Activated CD4-positive, alpha-beta T cell treated with anti-CD3 and anti-CD28 coated beads, Interleukin-2, Interleukin-6, amounts not matched to agents 100 ng/mL and 50 ng/mL, durations not matched to agents 16 hours and 8 hours (primary cell): ENCODE measurements at regions not wholly inside any gene's neighbourhood (a gene's known extent, or its start where the extent isn't known, plus 50 kb on each side); places are given as distances from the start of the nearest gene placed in this dataset.
"Not testable (repeated sequence)": the region's sequence is repeated elsewhere in the genome, so short reads cannot be mapped to it uniquely, and the experiment has no call there.

Experiments
- DNase-seq: peaks from one replicate; pipeline ENCODE4 v3.0.0-alpha.2; 2020

DNA sequence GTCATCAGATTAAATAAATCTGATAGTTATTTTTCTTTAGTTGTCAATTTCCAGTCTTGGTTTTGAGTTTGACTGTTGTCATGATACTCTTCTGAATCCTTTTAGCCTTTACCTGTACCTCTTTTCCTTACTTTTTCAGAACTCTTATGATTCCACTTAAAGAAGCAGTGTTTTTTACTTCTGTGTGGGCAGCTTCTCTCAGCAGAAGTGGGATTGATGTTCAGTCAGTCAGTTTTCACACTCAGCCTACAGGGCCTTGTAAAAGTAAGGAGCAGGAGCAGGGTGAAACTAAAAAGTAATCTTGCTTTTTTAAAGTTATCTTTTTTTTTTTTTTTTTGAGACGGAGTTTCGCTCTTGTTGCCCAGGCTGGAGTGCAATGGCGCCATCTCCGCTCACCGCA lies 75.1 kb downstream of the HAUS1 start:
- no peak for DNase-seq

DNA sequence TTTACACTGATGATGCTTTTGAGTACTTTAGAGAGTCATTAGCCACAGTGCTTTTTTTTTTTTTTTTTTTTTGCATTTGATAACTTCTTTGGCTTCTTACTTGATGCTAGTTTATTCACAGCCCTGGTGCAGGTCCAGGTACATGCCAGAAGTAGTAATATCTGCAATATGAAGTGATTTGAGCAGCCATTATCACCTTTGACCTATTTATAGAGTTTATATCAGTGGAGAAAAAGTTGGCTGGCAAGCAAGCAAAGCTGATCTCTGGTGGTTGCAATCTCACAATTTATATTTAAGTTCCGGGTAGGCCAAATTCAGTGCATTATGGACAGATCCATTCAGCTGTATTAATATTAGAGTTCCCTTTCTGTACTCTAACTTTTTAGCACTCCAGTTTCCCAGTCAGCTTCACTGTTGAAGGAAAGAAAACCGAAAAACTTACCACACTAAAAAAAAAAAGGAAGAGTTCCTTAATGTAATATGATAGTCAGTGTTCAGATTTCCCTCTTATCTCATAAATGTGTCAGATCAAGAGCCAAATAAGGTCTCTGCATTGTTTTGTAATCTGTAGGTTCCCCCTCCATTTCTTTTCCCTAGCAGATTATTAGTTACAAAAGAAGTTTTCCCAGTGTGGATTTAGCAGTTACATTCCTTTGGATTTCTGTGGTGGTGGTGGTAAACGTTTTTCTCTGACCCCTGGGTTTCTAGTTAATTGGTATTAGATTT lies 78.6 kb downstream of the HAUS1 start:
- no peak for DNase-seq

DNA sequence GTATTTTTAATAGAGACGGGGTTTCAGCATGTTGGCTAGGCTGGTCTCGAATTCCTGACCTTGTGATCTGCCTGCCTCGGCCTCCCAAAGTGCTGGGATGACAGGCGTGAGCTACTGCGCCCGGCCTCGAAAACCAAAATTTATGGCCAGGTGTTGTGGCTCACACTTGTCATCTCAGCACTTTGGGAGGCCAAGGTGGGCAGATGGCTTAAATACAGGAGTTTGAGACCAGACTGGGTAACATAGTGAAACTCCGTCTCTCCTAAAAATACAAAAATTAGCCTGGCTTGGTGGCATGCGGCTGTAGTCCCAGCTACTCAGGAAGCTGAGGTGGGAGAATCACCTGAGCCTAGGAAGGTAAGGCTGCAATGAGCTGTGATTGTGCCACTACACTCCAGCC lies 80.1 kb downstream of the HAUS1 start:
- not testable (repeated sequence) for DNase-seq

DNA sequence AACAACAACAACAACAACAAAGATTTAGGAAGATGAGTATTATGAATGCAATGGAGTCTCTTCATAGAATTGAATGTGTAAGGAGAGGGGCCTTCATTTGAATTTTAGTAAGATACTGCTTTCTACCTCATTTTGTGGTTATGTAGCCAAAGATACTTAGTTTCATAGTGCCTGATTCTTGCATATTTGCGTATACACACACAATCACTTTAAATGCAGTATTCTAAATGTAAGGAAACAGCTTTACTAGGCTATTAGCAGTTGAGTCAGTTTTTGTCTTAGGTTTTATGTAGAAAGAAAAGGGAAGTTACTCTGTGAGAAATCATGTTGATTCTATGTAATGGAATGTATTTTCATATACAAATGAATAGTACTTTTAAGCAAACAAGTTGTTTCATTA lies 80.5 kb downstream of the HAUS1 start:
- DNase-seq, result no peak

DNA sequence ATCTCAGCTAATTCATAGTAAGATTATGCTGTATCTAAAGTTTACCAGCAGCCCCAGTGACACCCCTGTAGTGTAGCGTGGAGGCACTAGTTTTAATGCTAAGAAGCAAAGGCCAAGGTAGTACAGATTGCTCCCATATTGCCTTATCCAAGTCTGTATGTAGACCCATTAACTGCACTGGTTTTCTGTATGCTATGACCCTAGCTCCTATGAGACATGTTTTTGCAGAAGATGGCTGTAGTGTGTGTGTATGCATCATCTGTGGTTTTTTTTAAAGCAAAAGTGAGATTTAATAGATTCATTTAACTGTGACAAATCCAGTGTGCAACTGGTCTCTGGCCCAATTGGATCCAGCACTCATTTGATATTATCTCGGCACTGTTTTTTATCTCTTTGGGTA lies 86.5 kb downstream of the HAUS1 start:
- no peak for DNase-seq

DNA sequence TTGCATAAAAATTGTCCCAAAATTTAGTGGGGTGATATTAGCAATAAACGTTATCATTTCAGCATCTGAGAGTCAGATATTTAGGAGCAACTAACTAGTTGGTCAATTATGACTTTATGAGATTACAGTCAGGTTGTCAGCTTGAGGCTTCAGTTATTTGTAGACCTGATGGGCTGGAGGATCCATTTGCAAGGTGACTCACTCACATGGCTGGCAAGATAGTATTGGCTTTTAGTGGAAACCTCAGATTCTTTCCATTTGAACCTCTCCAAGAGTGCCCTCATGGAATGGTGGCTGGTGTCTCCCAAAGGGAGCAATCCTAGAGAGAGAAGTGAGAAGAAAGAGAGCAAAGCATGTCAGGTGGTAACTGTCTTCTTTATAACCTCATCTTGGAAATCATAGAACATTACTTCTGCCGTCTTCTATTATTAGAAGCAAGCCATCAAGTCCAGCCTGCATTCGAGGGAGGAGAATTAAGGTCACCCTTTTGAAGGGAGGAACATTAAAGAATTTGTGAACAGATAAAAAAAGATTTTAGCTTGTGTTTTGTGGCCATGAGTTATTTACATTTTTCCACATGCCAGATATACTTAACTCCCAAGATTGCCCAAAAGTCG lies 92.5 kb downstream of the HAUS1 start:
- no peak for DNase-seq

DNA sequence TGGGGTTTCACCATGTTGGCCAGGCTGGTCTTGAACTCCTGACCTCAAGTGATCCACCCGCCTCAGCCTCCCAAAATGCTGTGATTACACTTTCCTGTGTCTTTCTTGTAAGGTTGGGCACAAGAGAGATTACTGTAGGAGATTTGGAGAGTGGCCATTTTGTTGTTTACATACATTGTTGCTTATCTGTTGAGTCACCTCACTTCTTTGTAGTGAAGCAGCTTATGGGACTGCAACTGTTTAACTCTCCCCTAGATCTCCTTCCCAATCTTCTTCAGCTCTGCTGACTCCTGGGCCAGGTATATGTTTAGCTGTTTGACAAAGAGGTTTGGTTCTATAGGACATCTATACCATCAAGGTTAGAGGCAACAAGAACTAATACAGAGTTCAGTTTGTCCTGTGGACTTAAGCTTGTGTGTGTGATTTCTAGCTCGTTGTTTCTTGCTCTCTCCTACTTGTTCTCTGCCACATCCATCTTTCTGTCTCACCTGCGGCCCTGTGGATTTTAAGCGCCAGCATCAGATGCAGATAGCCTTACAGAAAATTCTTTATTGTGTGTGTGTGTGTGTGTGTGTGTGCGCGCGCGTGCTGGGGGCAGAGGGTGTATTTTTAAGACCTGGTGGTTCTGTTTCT lies 95.4 kb downstream of the HAUS1 start:
- DNase-seq, result no peak

DNA sequence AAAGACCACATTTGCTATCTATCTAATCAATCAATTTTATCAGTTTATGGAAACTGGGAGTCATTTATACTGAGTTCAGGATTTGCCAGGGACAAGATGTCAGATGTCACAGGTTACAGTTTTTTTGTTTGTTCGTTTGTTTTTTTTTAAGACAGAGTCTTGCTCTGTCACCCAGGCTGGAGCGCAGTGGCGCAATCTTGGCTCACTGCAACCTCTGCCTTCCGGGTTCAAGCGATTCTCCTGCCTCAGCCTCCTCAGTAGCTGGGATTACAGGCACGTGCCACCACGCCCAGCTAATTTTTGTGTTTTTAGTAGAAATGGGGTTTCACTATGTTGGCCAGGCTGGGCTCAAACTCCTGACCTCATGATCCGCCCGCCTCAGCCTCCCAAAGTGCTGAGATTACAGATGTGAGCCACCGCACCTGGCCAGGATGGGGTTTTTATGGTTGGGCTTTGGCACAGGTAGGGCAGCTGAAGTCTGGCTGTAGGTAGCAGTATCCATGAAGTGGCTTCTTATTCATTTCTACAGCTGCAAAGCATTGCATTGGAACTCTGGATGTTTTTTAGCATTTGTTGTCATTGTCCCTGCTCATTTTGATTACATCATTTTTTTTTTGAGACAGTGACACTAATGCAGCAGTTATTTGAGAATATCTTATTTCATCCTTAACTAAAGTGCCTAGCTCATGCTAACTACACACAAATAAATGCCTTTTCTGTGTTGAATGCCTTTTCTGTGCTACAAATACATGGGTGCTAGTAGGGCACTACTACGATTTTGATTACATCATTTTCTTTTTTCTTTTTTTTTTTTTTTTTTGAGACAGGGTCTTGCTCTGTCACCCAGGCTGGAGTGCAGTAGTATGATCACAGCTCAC lies 96.2 kb downstream of the HAUS1 start:
- not testable (repeated sequence) for DNase-seq

DNA sequence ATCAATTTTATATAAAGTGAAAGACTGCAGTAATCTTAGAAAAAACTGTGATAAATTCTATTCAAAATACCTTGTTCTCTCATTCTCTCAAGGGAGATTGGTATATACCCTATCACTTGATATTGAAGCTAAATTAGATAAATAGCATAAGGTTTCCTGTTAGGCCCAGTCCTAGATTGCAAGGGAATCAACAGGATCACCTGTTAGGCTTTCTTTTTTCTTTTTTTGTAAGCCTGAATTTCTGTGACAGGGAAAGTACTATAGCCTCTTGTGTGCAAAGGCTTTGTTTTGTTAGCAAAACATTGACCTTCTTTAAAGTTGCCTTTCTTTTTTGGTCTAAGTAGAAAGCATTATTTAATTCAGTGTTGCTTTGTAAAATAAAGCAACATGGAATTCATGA lies 100.0 kb downstream of the HAUS1 start:
- no peak for DNase-seq

- DNase-seq, result no peak
Observed at GRCh38 chr18:46207985-46208384, 103.8 kb downstream of the HAUS1 start.

DNA sequence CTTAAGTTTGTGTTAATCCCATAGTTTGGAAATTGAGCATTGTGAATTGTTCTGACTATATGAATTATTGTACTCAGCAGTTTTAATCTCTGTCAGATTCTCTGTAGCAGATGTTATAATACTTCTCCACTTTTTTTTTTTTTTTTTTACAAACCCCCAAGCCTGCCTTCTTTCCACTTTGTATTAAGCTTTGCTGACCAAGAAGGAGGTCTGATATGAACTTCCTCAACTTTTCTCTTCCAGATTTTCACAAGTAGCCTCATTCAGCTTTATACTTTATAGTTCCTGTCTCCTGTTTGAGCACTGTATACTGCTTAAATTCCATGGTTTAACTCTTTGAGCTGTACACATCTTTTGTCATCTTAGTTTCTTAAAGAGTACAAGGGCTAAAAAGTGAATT lies 105.0 kb downstream of the HAUS1 start:
- DNase-seq, result no peak

DNA sequence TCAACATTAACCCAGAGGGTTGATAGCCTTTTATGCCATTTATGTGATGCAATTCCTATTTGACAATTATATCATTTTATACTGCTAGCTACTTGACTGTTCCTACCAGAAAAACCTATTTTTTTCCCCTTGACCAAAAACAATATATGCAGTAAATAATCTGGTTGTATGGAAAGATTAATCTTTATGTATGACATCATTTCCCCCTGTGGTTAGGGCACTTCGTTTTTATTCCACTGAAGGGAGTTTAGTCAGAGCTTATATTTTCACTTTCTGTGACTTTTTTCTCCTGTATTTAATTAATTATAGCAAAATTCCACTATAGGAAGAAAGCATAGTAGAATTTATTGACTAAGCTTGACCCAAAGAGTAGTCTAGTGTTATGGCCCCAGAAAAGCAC lies 107.6 kb downstream of the HAUS1 start:
- peak; percentile 56 for DNase-seq

- peak; percentile 43 for DNase-seq
Observed at GRCh38 chr18:46212398-46212797, 108.2 kb downstream of the HAUS1 start.

DNA sequence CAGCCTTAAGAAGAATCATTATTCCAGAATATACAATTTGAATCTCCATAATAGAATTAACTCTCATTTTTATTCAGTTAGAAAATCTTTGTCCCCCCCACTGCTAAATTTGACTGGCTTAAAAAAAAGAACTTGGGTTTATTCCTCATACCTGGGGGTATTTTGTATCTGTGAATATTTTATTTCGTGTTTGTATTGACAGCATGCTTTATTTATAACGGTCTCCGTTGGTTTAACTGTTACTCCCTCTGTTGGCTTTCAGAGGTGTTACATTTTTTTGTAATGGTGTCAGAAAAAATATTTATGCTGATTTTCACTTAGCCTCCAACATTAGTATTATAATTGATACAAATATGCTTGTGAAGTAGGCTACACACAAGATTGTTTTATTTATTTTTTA lies 109.1 kb downstream of the HAUS1 start:
- peak; percentile 33 for DNase-seq

GRCh38 chr18:46214435-46214834 lies 110.2 kb downstream of the HAUS1 start:
- no peak for DNase-seq

DNA sequence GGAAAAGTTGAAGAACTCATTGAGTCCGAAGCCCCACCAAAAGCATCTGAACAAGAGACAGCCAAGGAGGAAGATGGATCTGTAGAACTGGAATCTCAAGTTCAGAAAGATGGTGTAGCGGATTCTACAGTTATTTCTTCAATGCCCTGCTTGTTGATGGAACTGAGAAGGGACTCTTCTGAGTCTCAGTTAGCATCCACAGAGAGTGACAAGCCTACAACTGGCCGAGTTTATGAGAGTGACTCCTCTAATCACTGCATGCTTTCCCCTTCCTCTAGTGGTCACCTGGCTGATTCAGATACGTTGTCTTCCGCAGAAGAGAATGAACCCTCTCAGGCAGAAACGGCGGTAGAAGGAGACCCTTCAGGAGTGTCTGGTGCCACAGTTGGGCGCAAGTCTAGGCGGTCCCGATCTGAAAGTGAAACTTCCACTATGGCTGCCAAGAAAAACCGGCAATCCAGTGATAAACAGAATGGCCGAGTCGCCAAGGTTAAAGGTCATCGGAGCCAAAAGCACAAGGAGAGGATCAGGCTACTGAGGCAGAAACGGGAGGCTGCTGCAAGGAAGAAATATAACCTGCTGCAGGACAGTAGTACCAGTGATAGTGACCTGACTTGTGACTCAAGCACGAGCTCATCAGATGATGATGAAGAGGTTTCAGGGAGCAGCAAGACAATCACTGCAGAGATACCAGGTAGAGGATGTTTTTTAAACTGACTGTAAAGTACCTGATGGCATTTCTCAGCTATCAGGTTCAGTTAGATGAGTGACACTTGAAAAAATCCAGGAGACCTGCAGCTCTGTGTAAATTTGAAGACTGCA lies 111.9 kb downstream of the HAUS1 start:
- no peak for DNase-seq

- DNase-seq, result no peak
Observed at GRCh38 chr18:46220116-46220515, 115.9 kb downstream of the HAUS1 start.

DNA sequence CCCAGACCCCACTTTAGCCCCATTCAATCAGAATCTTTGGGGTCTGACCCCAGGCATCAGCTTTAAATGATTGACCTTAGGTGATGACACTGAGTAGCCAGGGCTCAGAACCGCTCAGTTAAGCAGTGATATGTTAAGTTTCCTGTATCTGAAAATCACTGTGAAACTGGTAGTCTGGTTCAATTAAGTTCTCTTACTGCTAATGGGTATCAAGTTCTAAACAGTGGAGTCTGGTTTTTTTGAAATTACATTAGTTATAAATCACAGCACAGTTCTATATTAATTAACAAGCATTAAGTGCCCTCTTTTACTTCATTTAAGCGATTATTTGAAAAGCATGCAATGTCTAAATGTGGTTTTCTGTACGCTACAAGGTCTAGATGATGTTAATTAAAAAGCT lies 117.9 kb downstream of the HAUS1 start:
- DNase-seq, result no peak

DNA sequence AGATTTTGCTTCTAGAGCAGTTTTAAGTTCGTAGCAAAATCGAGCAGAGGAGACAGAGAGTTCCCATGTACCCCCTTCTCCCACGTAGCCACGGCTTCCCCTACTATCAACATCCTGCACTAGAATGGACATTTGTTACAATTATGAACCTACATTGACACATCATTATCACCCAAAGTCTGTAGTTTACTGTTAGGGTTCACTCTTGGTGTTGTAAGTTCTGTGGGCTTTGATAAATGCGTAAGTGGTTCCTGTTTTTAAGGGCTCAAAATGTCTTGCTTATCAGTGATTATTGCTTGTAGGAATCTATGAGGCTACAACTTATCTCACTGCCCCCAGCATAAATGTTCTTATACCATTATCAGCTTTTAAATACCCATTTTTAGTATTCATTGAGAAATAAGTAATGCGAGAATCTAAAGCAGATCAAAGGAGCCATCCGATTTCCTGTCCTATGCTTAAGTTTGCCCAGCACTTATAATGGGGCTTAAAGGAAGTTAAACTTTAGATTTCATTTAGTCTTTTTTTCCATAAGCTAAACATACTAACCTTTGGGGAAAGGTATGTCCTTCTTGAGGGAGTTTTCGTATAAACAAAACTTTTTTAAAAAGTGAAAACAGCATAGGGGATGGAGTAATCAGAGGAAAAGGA lies 118.7 kb downstream of the HAUS1 start:
- no peak for DNase-seq

DNA sequence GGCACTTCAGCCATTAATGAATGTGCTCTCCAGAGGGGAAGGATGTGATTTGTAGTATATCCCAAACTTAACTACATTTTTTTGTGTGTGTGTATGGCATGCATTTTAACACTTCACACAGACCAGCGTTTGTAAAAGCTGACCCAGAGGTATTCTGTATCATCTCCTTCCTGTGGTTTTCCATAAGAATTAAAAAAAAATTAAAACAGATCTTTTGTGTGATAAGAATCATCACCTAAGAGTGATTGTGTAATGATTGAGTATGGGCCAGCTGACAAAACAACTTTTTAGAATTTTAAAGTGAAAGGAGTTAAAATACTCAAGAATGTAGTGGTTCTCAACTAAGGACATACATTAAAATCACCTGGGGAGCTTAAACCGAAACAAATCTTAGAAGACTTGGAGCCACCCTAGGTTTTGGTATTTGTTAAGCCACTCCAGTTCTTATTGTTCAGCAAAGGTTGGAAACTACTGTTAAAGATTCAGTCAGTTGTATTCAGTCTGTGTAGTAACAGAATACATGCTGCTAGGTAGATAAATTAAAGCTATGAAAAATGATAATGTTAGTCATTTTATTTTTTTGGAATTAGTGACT lies 120.1 kb downstream of the HAUS1 start:
- DNase-seq, result no peak

DNA sequence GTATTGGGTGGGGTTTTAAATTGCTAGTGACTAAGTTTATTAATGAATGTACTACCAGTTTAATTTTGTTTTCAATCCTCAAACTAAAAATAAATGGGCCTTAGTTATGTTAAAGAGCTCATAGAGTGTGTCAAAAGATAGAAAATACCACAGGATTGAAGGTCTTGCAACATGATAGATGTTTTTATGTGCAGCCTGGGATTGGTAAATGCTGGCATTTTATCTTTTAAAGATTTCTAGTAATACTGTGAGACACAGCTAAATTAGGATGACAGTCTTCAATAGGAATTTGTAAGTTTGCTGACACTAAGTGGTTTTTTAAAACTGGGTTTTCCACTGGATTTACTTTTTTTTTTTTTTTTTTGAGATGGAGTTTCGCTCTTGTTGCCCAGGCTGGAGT lies 122.3 kb downstream of the HAUS1 start:
- DNase-seq, result no peak

DNA sequence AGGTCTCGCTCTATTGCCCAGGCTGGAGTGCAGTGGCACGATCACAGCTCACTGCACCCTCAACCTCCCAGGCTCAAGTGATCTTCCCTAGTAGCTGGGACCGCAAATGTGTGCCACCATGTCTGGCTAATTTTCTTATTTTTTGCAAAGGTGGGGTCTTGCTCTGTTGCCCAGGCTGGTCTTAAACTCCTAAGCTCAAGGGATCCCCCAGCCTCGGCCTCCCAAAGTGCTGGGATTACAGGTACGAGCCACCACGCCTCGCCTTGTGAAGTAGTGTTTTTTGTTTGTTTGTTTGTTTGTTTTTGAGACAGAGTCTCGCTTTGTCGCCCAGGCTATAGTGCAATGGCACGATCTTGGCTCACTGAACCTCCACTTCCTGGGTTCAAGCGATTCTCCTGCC lies 125.5 kb downstream of the HAUS1 start:
- DNase-seq, result not testable (repeated sequence)
